Activated CD8-positive, alpha-beta T cell treated with anti-CD3 and anti-CD28 coated beads for 36 hours (primary cell): ENCODE measurements at regions not wholly inside any gene's neighbourhood (a gene's known extent, or its start where the extent isn't known, plus 50 kb on each side); places are given as distances from the start of the nearest gene placed in this dataset.

Source experiments
- ATAC-seq: fragments of 200-7000 bp; cut with Tn5 transposase; one replicate; pipeline ENCODE4 v1.10.0; 2021; ENCODE audit warnings: mild to moderate bottlenecking, moderate library complexity
- CTCF ChIA-PET: fragments of 350-600 bp; sonication (Branson Sonifier 250); formaldehyde crosslinking; loops from one replicate; lab custom pipeline; 2021; ENCODE audit warnings: antibody characterized with exemption; lab: Charles Lee
- POLR2A ChIA-PET: fragments of 350-600 bp; sonication (Branson Sonifier 250); formaldehyde crosslinking; loops from one replicate; lab custom pipeline; 2021; ENCODE audit warnings: antibody characterized with exemption; lab: Charles Lee
- DNase-seq: peaks from one replicate; pipeline ENCODE4 v3.0.0-alpha.2; 2020
- H3K27ac Mint-ChIP-seq: one replicate; pipeline ENCODE4 v1.8.0; 2021; ENCODE audit warnings: mild to moderate bottlenecking, mixed read lengths
- H3K27me3 Mint-ChIP-seq: one replicate; pipeline ENCODE4 v1.8.0; 2021; ENCODE audit warnings: mixed read lengths
- H3K36me3 Mint-ChIP-seq: one replicate; pipeline ENCODE4 v1.8.0; 2021; ENCODE audit warnings: low read depth, mixed read lengths
- H3K4me1 Mint-ChIP-seq: one replicate; pipeline ENCODE4 v1.8.0; 2021; ENCODE audit warnings: low read depth, mixed read lengths
- H3K4me3 Mint-ChIP-seq: one replicate; pipeline ENCODE4 v1.8.0; 2021; ENCODE audit warnings: mild to moderate bottlenecking, moderate library complexity, mixed read lengths
- H3K9me3 Mint-ChIP-seq: one replicate; pipeline ENCODE4 v1.8.0; 2021; ENCODE audit warnings: mixed read lengths
- CTCF ChIP-seq: fragments of 200-600 bp; IDR thresholded peaks from one replicate; pipeline ENCODE4 v1.8.0; 2022; ENCODE audit warnings: antibody characterized with exemption, mild to moderate bottlenecking
- intact Hi-C: fragments of 100-400 bp; cut with micrococcal nuclease; formaldehyde crosslinking; loops from one replicate; pipeline ENCODE4 v1.10.0; 2022

- intact Hi-C loops = no loop called here
Measured at GRCh38 chr2:5590886-5591285, 101.3 kb upstream of the SOX11 start.

GRCh38 chr2:5592916-5593315 is 99.3 kb upstream of the SOX11 start:
- DNase-seq (no peak), ATAC-seq (no peak)
- intact Hi-C loops = no loop called here
- ChIA-PET CTCF (no interaction called here), POLR2A (no interaction called here)
- H3K9me3 Mint-ChIP-seq = no peaks in the 10 kb centered on the region
- no peaks in the 10 kb centered on the region for H3K4me1 Mint-ChIP-seq
- TF ChIP-seq CTCF = no peak
- H3K27me3 Mint-ChIP-seq = no peaks in the 10 kb centered on the region
- H3K4me3 Mint-ChIP-seq = no peak overlapping the region
- H3K36me3 Mint-ChIP-seq = no peaks in the 10 kb centered on the region
- H3K27ac Mint-ChIP-seq = no peak overlapping the region

More at GRCh38 chr2:5590886-5591285, 101.3 kb upstream of the SOX11 start:
- ATAC-seq = no peak
- ChIA-PET POLR2A (no interaction called here), CTCF (no interaction called here)
- Mint-ChIP-seq H3K4me3 (no peak overlapping the region), H3K4me1 (no peaks in the 10 kb centered on the region), H3K36me3 (no peaks in the 10 kb centered on the region), H3K9me3 (no peaks in the 10 kb centered on the region), H3K27me3 (no peaks in the 10 kb centered on the region), H3K27ac (no peak overlapping the region)
- TF ChIP-seq CTCF = no peak
- no peak for DNase-seq

GRCh38 chr2:5594249-5594695 is 97.9 kb upstream of the SOX11 start:
- ChIA-PET CTCF (no interaction called here), POLR2A (no interaction called here)
- TF ChIP-seq CTCF = no peak
- Mint-ChIP-seq H3K27me3 (no peaks in the 10 kb centered on the region), H3K36me3 (no peaks in the 10 kb centered on the region), H3K27ac (no peak overlapping the region), H3K4me1 (no peaks in the 10 kb centered on the region), H3K4me3 (no peak overlapping the region), H3K9me3 (no peaks in the 10 kb centered on the region)
- DNase-seq (no peak), ATAC-seq (no peak)
- intact Hi-C loops = no loop called here

GRCh38 chr2:5596868-5597267 is 95.3 kb upstream of the SOX11 start:
- Mint-ChIP-seq H3K9me3 (no peaks in the 10 kb centered on the region), H3K36me3 (no peaks in the 10 kb centered on the region), H3K4me1 (no peaks in the 10 kb centered on the region), H3K27me3 (no peaks in the 10 kb centered on the region), H3K4me3 (no peak overlapping the region), H3K27ac (no peak overlapping the region)
- intact Hi-C loops = no loop called here
- POLR2A ChIA-PET = no interaction called here
- TF ChIP-seq CTCF = no peak
- ATAC-seq (no peak), DNase-seq (no peak)
- CTCF ChIA-PET = no interaction called here

GRCh38 chr2:5598156-5598555 is 94.0 kb upstream of the SOX11 start:
- POLR2A ChIA-PET = no interaction called here
- no peak for DNase-seq
- Mint-ChIP-seq H3K4me1 (no peaks in the 10 kb centered on the region), H3K9me3 (peaks cover 2% of the 10 kb centered on the region), H3K4me3 (no peak overlapping the region), H3K27ac (no peak overlapping the region), H3K27me3 (no peaks in the 10 kb centered on the region), H3K36me3 (no peaks in the 10 kb centered on the region)
- CTCF ChIA-PET = no interaction called here
- ATAC-seq = no peak
- no peak for TF ChIP-seq CTCF
- intact Hi-C loops = no loop called here
